NK-92 (cell line): ENCODE measurements at regions not wholly inside any gene's neighbourhood (a gene's known extent, or its start where the extent isn't known, plus 50 kb on each side); places are given as distances from the start of the nearest gene placed in this dataset.

Experiments used
- DNase-seq: peaks from one replicate; lab custom pipeline; 2025; ENCODE audit not compliant: unreplicated experiment; lab: John Stamatoyannopoulos, UW

- no peak for DNase-seq
These were observed 52.8 kb upstream of the SLC44A1 start for GRCh38 chr9:105191508-105192121.

DNA sequence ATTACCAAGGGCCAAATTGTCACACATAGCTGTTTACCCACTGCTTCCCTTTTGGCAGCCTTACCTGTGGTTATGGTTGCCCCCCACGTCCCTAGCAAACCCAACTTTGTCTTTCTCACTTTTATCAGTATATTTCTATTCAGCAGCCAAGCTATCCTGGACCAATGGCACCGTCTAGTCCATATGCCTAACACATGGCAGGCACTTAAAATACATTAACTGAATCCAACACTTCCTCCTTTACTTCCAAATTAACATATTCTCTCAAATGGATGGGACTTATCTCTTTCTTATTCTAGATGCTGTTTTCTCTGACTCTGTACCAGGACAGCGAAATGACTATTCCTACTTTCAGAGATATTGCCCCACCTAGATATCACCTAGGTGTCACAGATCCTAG is 50.9 kb upstream of the SLC44A1 start:
- DNase-seq = no peak

GRCh38 chr9:105194234-105194633 is 50.2 kb upstream of the SLC44A1 start:
- no peak for DNase-seq
